HG03159 (cell line): ENCODE measurements at regions not wholly inside any gene's neighbourhood (a gene's known extent, or its start where the extent isn't known, plus 50 kb on each side); places are given as distances from the start of the nearest gene placed in this dataset.
"Not testable (repeated sequence)": the region's sequence is repeated elsewhere in the genome, so short reads cannot be mapped to it uniquely, and the experiment has no call there.

Source experiments
- ATAC-seq: cut with Tn5 transposase; IDR thresholded peaks from one replicate; pipeline ENCODE4 v1.9.1; 2021; ENCODE audit warnings: mild to moderate bottlenecking, moderate library complexity; ENCODE audit not compliant: unreplicated experiment

DNA sequence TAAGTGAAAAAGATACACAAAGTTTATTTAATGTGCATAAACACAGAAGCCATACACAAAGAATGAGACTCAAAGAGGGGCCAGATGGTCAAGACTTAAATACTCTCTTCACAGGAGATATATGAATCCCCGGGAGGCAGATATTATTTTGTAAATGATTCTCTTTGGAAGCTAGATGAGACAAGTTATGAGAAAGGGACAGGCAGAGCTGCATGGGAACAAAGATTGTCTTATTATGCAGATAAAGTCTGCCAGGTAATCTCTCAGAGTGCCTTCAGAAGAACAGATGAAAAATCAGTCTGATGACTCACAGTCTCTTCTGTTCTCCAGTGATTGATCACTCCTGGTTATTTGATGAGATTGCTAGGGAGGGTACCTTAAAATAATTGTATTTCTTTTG, 89.0 kb downstream of the NAF1 start:
- no peak for ATAC-seq

GRCh38 chr4:163072222-163072621, 94.5 kb downstream of the NAF1 start:
- no peak for ATAC-seq

- no peak for ATAC-seq
Observed at GRCh38 chr4:163071308-163071707, 95.4 kb downstream of the NAF1 start.

DNA sequence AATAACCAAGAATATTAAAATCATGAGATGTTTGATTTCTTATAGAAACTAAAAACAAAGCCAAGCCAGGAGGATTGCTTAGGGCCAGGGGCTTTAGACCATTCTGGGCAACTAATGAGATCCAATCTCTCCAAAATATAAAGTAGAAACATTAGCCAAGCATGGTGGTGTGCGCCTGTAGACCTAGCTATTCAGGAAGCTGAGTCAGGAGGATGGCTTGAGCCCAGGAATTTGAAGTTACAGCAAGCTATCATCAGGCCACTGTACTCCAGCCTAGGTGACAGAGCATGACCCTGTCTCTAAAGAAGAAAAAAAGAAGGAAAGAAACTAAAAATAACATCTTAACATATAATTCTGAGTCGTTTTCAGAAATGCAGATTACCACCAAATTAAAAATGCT, 96.7 kb downstream of the NAF1 start:
- no peak for ATAC-seq

GRCh38 chr4:163063891-163064290, 102.8 kb downstream of the NAF1 start:
- ATAC-seq = no peak

GRCh38 chr4:163048447-163048846, 118.2 kb downstream of the NAF1 start:
- ATAC-seq = peak; percentile 90

DNA sequence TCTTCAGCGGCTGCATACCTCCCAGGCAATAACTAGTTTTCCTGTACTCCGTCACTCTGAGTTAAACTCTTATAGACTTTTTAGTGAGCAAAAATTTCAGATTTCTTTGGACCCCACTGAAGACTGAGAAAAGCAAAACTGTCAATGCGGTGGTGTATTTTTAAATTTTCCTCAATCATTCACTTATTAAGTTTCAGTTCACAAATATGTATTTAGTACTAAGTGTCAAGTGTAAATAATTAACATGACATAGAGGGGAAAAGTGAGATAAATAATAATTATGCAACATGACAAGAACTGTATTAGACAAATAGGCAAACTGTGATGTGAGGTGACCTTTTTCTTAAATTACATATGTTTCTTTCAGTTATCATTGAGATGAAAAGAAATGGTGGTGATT, 124.4 kb downstream of the NAF1 start:
- peak; percentile 71 for ATAC-seq

GRCh38 chr4:163017135-163017534, 149.6 kb downstream of the NAF1 start:
- ATAC-seq = no peak

DNA sequence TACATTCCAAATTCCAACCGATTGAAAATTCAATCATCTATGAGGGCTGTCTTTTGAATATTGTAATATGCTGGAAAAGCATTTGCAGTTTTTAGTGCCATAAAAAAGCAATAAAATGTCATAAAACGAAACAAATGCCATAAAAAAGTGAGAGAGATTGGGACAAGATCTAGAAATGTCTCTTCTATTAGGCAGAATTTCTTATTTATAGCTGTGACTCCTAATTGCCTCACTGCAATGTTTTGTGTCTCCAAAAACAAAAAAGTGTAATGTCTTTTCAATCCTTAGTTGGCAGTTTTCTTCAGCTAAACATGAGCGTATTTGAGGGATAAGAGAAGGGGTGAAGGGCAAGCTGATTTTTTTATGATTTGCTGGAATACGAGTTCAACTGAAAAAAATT, 153.9 kb downstream of the NAF1 start:
- ATAC-seq = no peak

DNA sequence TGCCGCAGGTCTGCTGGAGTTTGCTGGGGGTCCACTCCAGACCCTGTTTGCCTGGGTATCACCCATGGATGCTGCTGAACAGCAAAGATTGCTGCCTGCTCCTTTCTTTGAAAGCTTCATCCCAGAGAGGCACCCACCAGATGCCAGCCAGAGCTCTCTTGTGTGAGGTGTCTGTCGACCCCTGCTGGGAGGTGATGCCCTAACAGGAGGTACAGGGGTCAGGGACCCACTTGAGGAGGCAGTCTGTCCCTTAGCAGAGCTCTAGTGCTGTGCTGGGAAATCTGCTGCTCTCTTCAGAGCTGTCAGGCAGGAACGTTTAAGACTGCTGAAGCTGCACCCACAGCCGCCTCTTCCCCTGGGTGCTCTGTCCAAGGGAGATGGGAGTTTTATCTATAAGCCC, 162.7 kb downstream of the NAF1 start:
- no peak for ATAC-seq

DNA sequence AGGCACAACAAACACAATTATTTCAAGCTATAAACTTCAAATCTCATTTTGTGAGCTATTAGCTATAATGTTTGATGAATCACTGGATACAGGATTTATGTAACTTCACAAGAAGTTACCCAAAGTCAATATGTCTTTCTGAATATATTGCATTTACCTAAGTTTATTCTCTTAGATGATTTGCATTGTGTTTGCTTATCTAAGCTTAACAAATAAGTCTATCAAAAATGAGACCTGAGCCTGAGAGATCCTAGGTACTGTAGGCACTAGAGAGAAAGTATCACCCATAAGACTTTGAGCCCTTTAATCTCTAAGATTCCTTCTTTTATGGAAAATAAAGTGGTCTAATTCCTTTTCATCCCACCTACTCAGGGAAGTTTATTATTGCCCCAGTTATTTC, 178.2 kb downstream of the NAF1 start:
- no peak for ATAC-seq

DNA sequence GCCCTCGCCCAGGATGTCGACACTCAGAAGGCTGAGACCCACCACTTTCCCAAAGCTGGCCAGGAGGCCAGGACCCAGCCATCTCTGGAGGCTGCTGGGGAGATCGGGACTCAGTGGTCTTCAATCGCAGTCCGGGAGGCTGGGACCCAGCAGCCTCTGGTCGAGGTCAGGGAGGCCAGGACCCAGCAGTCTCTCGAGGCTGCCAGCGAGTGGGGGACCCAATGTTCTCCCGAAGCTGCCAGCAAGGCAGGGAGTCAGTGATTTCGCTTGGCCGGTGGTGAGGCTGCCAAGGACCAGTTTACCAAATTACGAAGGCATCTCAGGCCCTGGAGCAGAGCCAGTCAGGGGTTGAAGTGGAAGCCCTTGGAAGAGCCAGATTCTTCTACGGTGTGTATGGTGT, 181.6 kb downstream of the NAF1 start:
- ATAC-seq = no peak

DNA sequence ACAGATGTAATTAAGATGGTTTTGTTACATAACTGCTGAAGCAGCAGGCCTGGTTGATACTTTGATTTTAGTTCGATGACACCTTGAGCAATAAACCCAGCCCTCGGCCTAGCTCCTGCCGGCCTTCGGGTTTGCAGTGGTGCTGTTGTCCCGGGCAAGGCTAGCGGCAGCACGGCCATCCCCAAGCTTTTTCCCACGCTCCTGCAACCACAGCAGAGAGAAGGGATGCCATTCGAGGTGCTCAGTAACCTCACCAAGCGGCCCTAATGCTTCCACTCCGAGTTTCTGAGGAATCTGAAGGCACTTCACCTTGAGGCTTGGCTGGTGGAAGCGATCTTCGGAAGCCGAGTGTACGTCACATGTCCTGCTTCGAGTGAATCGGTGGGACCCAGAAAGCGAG, 182.1 kb downstream of the NAF1 start:
- ATAC-seq = no peak

- no peak for ATAC-seq
Observed at GRCh38 chr4:162981823-162982222, 184.9 kb downstream of the NAF1 start.

GRCh38 chr4:162978398-162978797, 188.3 kb downstream of the NAF1 start:
- no peak for ATAC-seq

- no peak for ATAC-seq
Observed at GRCh38 chr4:162977788-162978187, 188.9 kb downstream of the NAF1 start.

- ATAC-seq = no peak
Observed at GRCh38 chr4:162972661-162973330, 193.9 kb downstream of the NAF1 start.

- ATAC-seq = no peak
Observed at GRCh38 chr4:162969194-162969593, 197.5 kb downstream of the NAF1 start.

DNA sequence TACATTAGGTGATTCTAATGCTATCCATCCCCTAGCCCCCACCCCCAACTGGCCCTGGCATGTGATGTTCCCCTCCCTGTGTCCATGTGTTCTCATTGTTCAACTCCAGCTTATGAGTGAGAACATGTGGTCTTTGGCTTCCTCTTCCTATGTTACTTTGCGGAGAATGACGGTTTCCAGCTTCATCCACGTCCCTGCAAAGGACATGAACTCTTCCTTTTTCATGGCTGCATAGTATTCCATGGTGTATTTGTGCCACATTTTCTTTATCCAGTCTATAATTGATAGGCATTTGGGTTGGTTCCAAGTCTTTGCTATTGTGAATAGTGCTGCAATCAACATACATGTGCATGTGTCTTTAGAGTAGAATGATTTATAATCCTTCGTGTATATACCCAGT, 200.7 kb downstream of the NAF1 start:
- ATAC-seq = not testable (repeated sequence)

DNA sequence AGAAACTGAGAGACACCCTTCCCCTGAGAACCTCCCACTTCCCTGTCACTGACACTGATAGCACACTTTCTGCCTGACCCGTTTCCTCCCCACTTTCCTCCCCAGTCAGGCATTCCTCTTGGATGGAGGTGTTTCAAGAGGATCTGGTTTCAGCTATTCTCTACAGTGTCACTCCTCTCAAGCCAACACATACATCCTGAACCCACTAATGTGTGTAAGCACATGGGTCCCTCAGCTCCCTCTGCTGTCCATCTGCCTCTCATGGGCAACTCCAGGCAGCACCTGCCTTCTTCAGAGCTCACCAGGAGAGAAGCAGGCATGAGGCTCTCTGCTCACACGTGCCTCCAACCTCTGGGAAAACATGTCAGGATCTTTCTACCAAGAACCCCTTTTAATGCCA, 207.6 kb downstream of the NAF1 start:
- peak; percentile 66 for ATAC-seq

DNA sequence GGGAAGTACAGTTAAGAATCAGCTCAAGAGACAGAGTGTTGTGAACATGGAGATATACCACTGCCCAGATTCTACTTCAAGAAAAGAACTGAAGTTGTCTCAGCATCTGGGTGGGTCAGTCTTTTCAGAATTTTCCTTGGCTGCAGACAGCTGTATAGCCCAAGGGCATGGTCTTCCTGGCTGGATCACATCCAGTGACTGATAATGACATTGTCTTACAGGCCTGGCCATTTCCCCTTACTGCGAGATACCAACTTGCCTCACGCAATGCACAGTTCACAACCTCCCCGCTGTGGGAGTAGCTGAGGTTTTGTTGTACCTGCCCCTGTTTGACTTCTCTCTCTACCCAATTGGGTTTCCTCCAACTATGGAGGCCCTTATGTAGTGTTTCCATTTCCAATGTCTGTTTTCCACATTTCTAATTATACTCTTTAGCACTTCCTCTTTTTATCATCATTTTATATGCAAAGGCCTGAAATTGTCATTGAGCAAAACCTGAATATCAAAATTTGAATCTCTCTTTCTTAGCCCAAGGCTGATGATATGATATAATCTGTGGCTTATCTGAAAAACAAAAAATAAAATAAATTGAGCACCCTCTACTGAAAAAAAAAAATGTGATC, 209.1 kb downstream of the NAF1 start:
- ATAC-seq = no peak

- no peak for ATAC-seq
Observed at GRCh38 chr4:162954976-162955375, 211.7 kb downstream of the NAF1 start.

DNA sequence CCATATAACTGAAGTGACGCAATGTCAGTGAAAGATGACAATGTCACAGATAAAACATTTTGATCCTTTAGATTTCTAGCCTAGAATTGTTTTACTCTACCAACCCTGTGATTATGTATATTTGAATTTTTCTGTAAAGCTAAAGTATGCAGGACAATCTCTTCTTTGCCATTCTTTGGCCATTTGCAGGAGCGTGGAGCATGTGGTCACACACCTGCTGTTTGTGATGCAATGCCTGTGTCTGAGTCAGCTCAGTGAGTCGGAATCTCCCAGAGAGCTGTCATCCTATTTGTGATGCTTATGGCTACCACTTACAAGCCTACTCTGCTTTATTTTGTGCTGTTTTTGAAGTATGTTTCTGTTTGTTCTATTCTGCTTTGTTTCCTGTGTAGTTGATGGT, 214.5 kb downstream of the NAF1 start:
- ATAC-seq = no peak
